K562 (cell line): ENCODE measurements at regions not wholly inside any gene's neighbourhood (a gene's known extent, or its start where the extent isn't known, plus 50 kb on each side); places are given as distances from the start of the nearest gene placed in this dataset.
A peak's percentile ranks its signal among the peaks of the same experiment; 100 is the strongest.

ENCODE experiments used
- ATF4 ChIP-seq: fragments of 450-650 bp; formaldehyde crosslinking; IDR thresholded peaks from 2 replicates; pipeline ENCODE4 v1.4.0; 2022; ENCODE audit warnings: mild to moderate bottlenecking, moderate library complexity
- HBP1 ChIP-seq: fragments of 450-650 bp; formaldehyde crosslinking; IDR thresholded peaks from 2 replicates; pipeline ENCODE4 v1.4.0; 2022; ENCODE audit warnings: missing genetic modification characterization
- HDAC2 ChIP-seq: fragments of 450-650 bp; IDR thresholded peaks from 2 replicates; pipeline ENCODE4 v1.6.1; 2016; ENCODE audit warnings: mild to moderate bottlenecking
- KAT7 ChIP-seq: sonication (generic); formaldehyde crosslinking; IDR thresholded peaks from 2 replicates; pipeline ENCODE4 v1.8.0; 2022; ENCODE audit warnings: missing genetic modification reagents, mild to moderate bottlenecking, borderline replicate concordance
- LCOR ChIP-seq: sonication (generic); formaldehyde crosslinking; IDR thresholded peaks from 2 replicates; pipeline ENCODE4 v1.8.0; 2022; ENCODE audit warnings: mild to moderate bottlenecking, missing genetic modification reagents
- MEIS2 ChIP-seq: fragments of 450-650 bp; IDR thresholded peaks from 2 replicates; pipeline ENCODE4 v1.6.1; 2014; ENCODE audit warnings: mild to moderate bottlenecking; ENCODE audit not compliant: partially characterized antibody
- NFYB ChIP-seq: IDR thresholded peaks from 2 replicates; pipeline ENCODE4 v1.6.1; 2011; ENCODE audit warnings: mild to moderate bottlenecking, moderate library complexity; ENCODE audit not compliant: insufficient read length; ENCODE audit errors: extremely low read depth
- RCOR1 ChIP-seq, 2 experiments: IDR thresholded peaks; 2 replicates each; pipeline ENCODE4 v1.6.1; 2012; ENCODE audit warnings: low read depth in 2 of 2, low read length in 2 of 2, borderline replicate concordance in 1 of 2, improper control_type of control experiment in 1 of 2
- TRIM28 ChIP-seq: fragments of 450-650 bp; IDR thresholded peaks from 2 replicates; pipeline ENCODE4 v1.6.1; 2017
- ZBTB34 ChIP-seq: fragments of 250-450 bp; sonication (Bioruptor Pico); IDR thresholded peaks from 2 replicates; pipeline ENCODE4 v1.8.0; 2021; ENCODE audit warnings: mild to moderate bottlenecking, moderate library complexity
- ZNF12 ChIP-seq: sonication (generic); formaldehyde crosslinking; IDR thresholded peaks from 2 replicates; pipeline ENCODE4 v1.4.0; 2020; ENCODE audit warnings: mild to moderate bottlenecking, missing genetic modification reagents
- ZNF174 ChIP-seq: fragments of 250-450 bp; sonication (Bioruptor Pico); IDR thresholded peaks from 2 replicates; pipeline ENCODE4 v1.4.0; 2020; ENCODE audit warnings: mild to moderate bottlenecking
- ZNF217 ChIP-seq: sonication (generic); formaldehyde crosslinking; IDR thresholded peaks from 2 replicates; pipeline ENCODE4 v1.8.0; 2022; ENCODE audit warnings: mild to moderate bottlenecking, missing genetic modification reagents
- ZNF318 ChIP-seq, 2 experiments: fragments of 450-650 bp; IDR thresholded peaks; 2 replicates each; pipeline ENCODE4 v1.6.1; 2016; ENCODE audit warnings: mild to moderate bottlenecking in 2 of 2, borderline replicate concordance in 1 of 2, low read depth in 1 of 2, moderate library complexity in 1 of 2
- ZNF384 ChIP-seq: IDR thresholded peaks from 2 replicates; pipeline ENCODE4 v1.6.1; 2012; ENCODE audit warnings: low read depth, low read length, improper control_type of control experiment
- ZNF644 ChIP-seq: fragments of 200-800 bp; sonication (Bioruptor generic); IDR thresholded peaks from 2 replicates; pipeline ENCODE4 v1.6.1; 2016; ENCODE audit warnings: low read depth, missing genetic modification characterization, missing compliant biosample characterization
- ZNF76 ChIP-seq: fragments of 250-450 bp; sonication (Bioruptor Pico); IDR thresholded peaks from 2 replicates; pipeline ENCODE4 v1.4.0; 2020; ENCODE audit warnings: mild to moderate bottlenecking, moderate library complexity, borderline replicate concordance

- TF ChIP-seq ZBTB34 (CRISPR knock-in tag) = no peak
- TF ChIP-seq ZNF12 (CRISPR knock-in tag) = no peak
- no peak for TF ChIP-seq HBP1 (CRISPR knock-in tag)
- TF ChIP-seq ZNF217 = no peak
- peak in 1 of 2 experiments; percentile 57; a peak in 2 of 4 replicates for TF ChIP-seq RCOR1 (IDR thresholded peaks at IDR 0.05; ENCODE audit: borderline replicate concordance in 1 of 2, low read depth in 2 of 2, low read length in 2 of 2)
- no peak for TF ChIP-seq TRIM28
- peak; percentile 52 for TF ChIP-seq MEIS2
- TF ChIP-seq ZNF384 = no peak
- TF ChIP-seq KAT7 = no peak
- peak; percentile 90 for TF ChIP-seq ATF4
- no peak for TF ChIP-seq ZNF174 (CRISPR knock-in tag)
- TF ChIP-seq HDAC2 = no peak
- 0 out of 2 replicates have a peak, but pooled peaks have one; percentile 41 for TF ChIP-seq LCOR (CRISPR knock-in tag)
- TF ChIP-seq ZNF318 (IDR thresholded peaks at IDR 0.05; ENCODE audit: borderline replicate concordance in 1 of 2, low read depth in 1 of 2) = no peak
- TF ChIP-seq ZNF644 (tag) = 0 out of 2 replicates have a peak, but pooled peaks have one; percentile 29
- no peak for TF ChIP-seq ZNF76 (CRISPR knock-in tag)
- no peak for TF ChIP-seq NFYB
Measured at GRCh38 chr1:88557014-88557413, 127.1 kb upstream of the PKN2 start (continued).
